Prostate gland (tissue), 2 donors: ENCODE measurements at regions not wholly inside any gene's neighbourhood (a gene's known extent, or its start where the extent isn't known, plus 50 kb on each side); places are given as distances from the start of the nearest gene placed in this dataset.

Source experiments
- DNase-seq: peaks from one replicate; pipeline ENCODE4 v3.0.0-alpha.2; 2019; ENCODE audit warnings: low spot score
- H3K27ac ChIP-seq, 2 donors: fragments of 200-600 bp; sonication (generic); 2 replicates each; pipeline ENCODE4 v1.5.1; 2017 to 2019
- H3K27me3 ChIP-seq: fragments of 200-600 bp; sonication (generic); replicated peaks from 2 replicates; pipeline ENCODE4 v1.5.1; 2019; ENCODE audit not compliant: insufficient read depth
- H3K36me3 ChIP-seq, 2 donors: fragments of 200-600 bp; sonication (generic); 1 replicate in 1 of 2; 2 replicates in 1 of 2; pipeline versions ENCODE4 v1.5.1 to v1.8.1; 2017 to 2019
- H3K4me1 ChIP-seq: fragments of 200-600 bp; sonication (generic); replicated peaks from 2 replicates; pipeline ENCODE4 v1.5.1; 2019
- H3K4me3 ChIP-seq, 2 donors: fragments of 200-600 bp; sonication (generic); 2 replicates each; pipeline ENCODE4 v1.5.1; 2017 to 2019
- H3K9me3 ChIP-seq: fragments of 200-600 bp; sonication (generic); 2 replicates; pipeline ENCODE4 v1.5.1; 2017
- CTCF ChIP-seq, 4 experiments: fragments of 200-600 bp in 2 of 4; fragments of 450-650 bp in 2 of 4; sonication (generic) in 2 of 4; IDR thresholded peaks; 1 replicate in 3 of 4; 2 replicates in 1 of 4; pipeline ENCODE4 v1.5.1; 2016 to 2019; ENCODE audit warnings: antibody characterized with exemption in 4 of 4, mild to moderate bottlenecking in 2 of 4, moderate library complexity in 2 of 4
- POLR2A ChIP-seq: fragments of 450-650 bp; IDR thresholded peaks from one replicate; pipeline ENCODE4 v1.6.1; 2016; ENCODE audit warnings: antibody characterized with exemption, mild to moderate bottlenecking
- POLR2AphosphoS5 ChIP-seq: sonication (generic); formaldehyde crosslinking; IDR thresholded peaks from one replicate; pipeline ENCODE4 v1.6.1; 2017; ENCODE audit warnings: antibody characterized with exemption
- WGBS: methylation state at CpG from one replicate; pipeline ENCODE4 v1.1.5; 2018; 5-methylcytosine and 5-hydroxymethylcytosine counted together
- intact Hi-C: fragments of 100-400 bp; cut with DNase I; formaldehyde crosslinking; loops from one replicate; pipeline ENCODE4 v1.14.2; 2022

GRCh38 chr4:180528003-180528402 is 1715.2 kb upstream of the TENM3 start:
- Histone ChIP-seq H3K4me1 (no peaks in the 10 kb centered on the region), H3K27me3 (no peaks in the 10 kb centered on the region), H3K27ac (no peak overlapping the region), H3K4me3 (no peak overlapping the region), H3K36me3 (no peaks in the 10 kb centered on the region), H3K9me3 (no peaks in the 10 kb centered on the region)
- DNase-seq = no peak
- no peak for TF ChIP-seq POLR2AphosphoS5
- 95% methylated on average over 9 of the region's 9 CpGs for WGBS
- intact Hi-C loops = no loop called here

- no peaks in the 10 kb centered on the region for H3K27me3 ChIP-seq
- H3K27ac ChIP-seq = no peak overlapping the region
- intact Hi-C loops = no loop called here
- H3K4me1 ChIP-seq = no peaks in the 10 kb centered on the region
- H3K4me3 ChIP-seq = no peak overlapping the region
- DNase-seq = no peak
- no peaks in the 10 kb centered on the region for H3K36me3 ChIP-seq
- H3K9me3 ChIP-seq = no peaks in the 10 kb centered on the region
- no peak for TF ChIP-seq POLR2A
- TF ChIP-seq POLR2AphosphoS5 = no peak
- no peak for TF ChIP-seq CTCF (IDR thresholded peaks at IDR 0.05)
Observed at GRCh38 chr4:180530787-180531186, 1712.4 kb upstream of the TENM3 start.

- H3K27me3 ChIP-seq = no peaks in the 10 kb centered on the region
- H3K4me3 ChIP-seq = no peak overlapping the region
- WGBS = 88% methylated on average over 9 of the region's 9 CpGs
- DNase-seq = no peak
- no peaks in the 10 kb centered on the region for H3K4me1 ChIP-seq
- intact Hi-C loops = no loop called here
- H3K27ac ChIP-seq = no peak overlapping the region
- H3K9me3 ChIP-seq = no peaks in the 10 kb centered on the region
- TF ChIP-seq CTCF (IDR thresholded peaks at IDR 0.05) = no peak
- no peak for TF ChIP-seq POLR2AphosphoS5
- TF ChIP-seq POLR2A = no peak
- H3K36me3 ChIP-seq = no peaks in the 10 kb centered on the region
Observed at GRCh38 chr4:180532691-180533090, 1710.5 kb upstream of the TENM3 start.

- no peak for DNase-seq
- TF ChIP-seq POLR2A = no peak
Observed at GRCh38 chr4:180538384-180539057, 1704.7 kb upstream of the TENM3 start.

GRCh38 chr4:180539284-180539683 is 1703.9 kb upstream of the TENM3 start:
- Histone ChIP-seq H3K36me3 (no peaks in the 10 kb centered on the region), H3K27ac (no peak overlapping the region), H3K4me1 (no peaks in the 10 kb centered on the region), H3K9me3 (no peaks in the 10 kb centered on the region), H3K4me3 (no peak overlapping the region), H3K27me3 (no peaks in the 10 kb centered on the region)
- DNase-seq = no peak
- intact Hi-C loops = no loop called here
- 65% methylated on average over 4 of the region's 4 CpGs for WGBS
- TF ChIP-seq POLR2AphosphoS5 (no peak), POLR2A (no peak), CTCF (IDR thresholded peaks at IDR 0.05) (no peak)

More at GRCh38 chr4:180538384-180539057, 1704.7 kb upstream of the TENM3 start:
- Histone ChIP-seq H3K9me3 (no peaks in the 10 kb centered on the region), H3K36me3 (no peaks in the 10 kb centered on the region), H3K4me1 (no peaks in the 10 kb centered on the region), H3K27me3 (no peaks in the 10 kb centered on the region), H3K27ac (no peak overlapping the region), H3K4me3 (no peak overlapping the region)
- intact Hi-C loops = no loop called here
- 60% methylated on average over 8 of the region's 8 CpGs for WGBS

- no peaks in the 10 kb centered on the region for H3K9me3 ChIP-seq
- H3K27me3 ChIP-seq = no peaks in the 10 kb centered on the region
- TF ChIP-seq POLR2AphosphoS5 (no peak), POLR2A (no peak), CTCF (IDR thresholded peaks at IDR 0.05) (no peak)
- intact Hi-C loops = no loop called here
- no peak overlapping the region for H3K4me3 ChIP-seq
- H3K27ac ChIP-seq = no peak overlapping the region
- H3K36me3 ChIP-seq = no peaks in the 10 kb centered on the region
- no peaks in the 10 kb centered on the region for H3K4me1 ChIP-seq
- DNase-seq = no peak
Observed at GRCh38 chr4:180541678-180542077, 1701.5 kb upstream of the TENM3 start.
